HepG2 (cell line): ENCODE measurements at regions not wholly inside any gene's neighbourhood (a gene's known extent, or its start where the extent isn't known, plus 50 kb on each side); places are given as distances from the start of the nearest gene placed in this dataset.

Source experiments
- ATAC-seq: fragments of 200-7000 bp; cut with Tn5 transposase; 3 replicates; pipeline ENCODE4 v1.9.1; 2020; ENCODE audit warnings: mild to moderate bottlenecking, moderate library complexity
- BruUV-seq: library from RNA; stranded (reverse); fragments of 400-500 nt; replicated peaks from 2 replicates; lab custom pipeline; 2021; lab: Mats Ljungman, UMichigan
- CTCF ChIA-PET: fragments of 300-600 bp; formaldehyde crosslinking; extraction: SDS; loops from one replicate; lab custom pipeline; 2021; ENCODE audit warnings: low total read pairs, inconsistent platforms, low intra/inter-chr PET ratio; lab: Yijun Ruan, JAX
- POLR2A ChIA-PET: fragments of 350-600 bp; sonication (Branson Sonifier 250); formaldehyde crosslinking; loops from one replicate; lab custom pipeline; 2020; ENCODE audit warnings: antibody characterized with exemption, inconsistent platforms; lab: Yijun Ruan, JAX
- DNase-seq: peaks from one replicate; pipeline ENCODE4 v3.0.0-alpha.2; 2015; ENCODE audit warnings: low spot score
- FAIRE-seq: peaks from 3 replicates; lab custom pipeline; 2011; peaks lifted over from hg19 to GRCh38; lab: Jason Lieb, UNC
- H2AFZ ChIP-seq: one replicate; pipeline ENCODE4 v1.6.1; 2011; ENCODE audit warnings: low read length, inconsistent platforms
- H3K27ac ChIP-seq: fragments of 300-600 bp; 3 replicates; pipeline ENCODE4 v1.8.0; 2011; ENCODE audit warnings: mixed run types, mild to moderate bottlenecking, mixed read lengths, low read length, inconsistent platforms; ENCODE audit not compliant: insufficient read depth; ENCODE audit errors: extremely low read length
- H3K27me3 ChIP-seq, 2 experiments: fragments of 200-600 bp in 1 of 2; 2 replicates in 1 of 2; 3 replicates in 1 of 2; pipeline versions ENCODE4 v1.6.0 to v1.8.0; 2011; ENCODE audit warnings: low read length in 2 of 2, mild to moderate bottlenecking in 2 of 2, moderate library complexity in 2 of 2, inconsistent platforms in 1 of 2; ENCODE audit not compliant: insufficient read depth in 2 of 2, control insufficient read depth in 1 of 2
- H3K36me3 ChIP-seq, 2 experiments: fragments of 200-600 bp in 1 of 2; replicated peaks in 1 of 2; 2 replicates in 1 of 2; 3 replicates in 1 of 2; pipeline versions ENCODE4 v1.5.1 to v1.8.0; 2011; ENCODE audit warnings: low read length in 2 of 2, inconsistent platforms in 1 of 2; ENCODE audit not compliant: insufficient read depth in 2 of 2, control insufficient read depth in 1 of 2
- H3K4me1 ChIP-seq: 2 replicates; pipeline ENCODE4 v1.5.1; 2012; ENCODE audit warnings: low read length, inconsistent platforms; ENCODE audit not compliant: insufficient read depth
- H3K4me2 ChIP-seq: 2 replicates; pipeline ENCODE4 v1.6.0; 2011; ENCODE audit warnings: low read depth, low read length, inconsistent platforms
- H3K4me3 ChIP-seq, 3 experiments: fragments of 200-600 bp in 1 of 3; sonication (generic), shearing (Covaris generic) in 1 of 3; replicated peaks in 1 of 3; 2 replicates each; pipeline ENCODE4 v1.5.1; 2011 to 2016; ENCODE audit warnings: low read length in 3 of 3, inconsistent platforms in 2 of 3, low read depth in 2 of 3, mild to moderate bottlenecking in 2 of 3, control low read depth in 1 of 3, mixed read lengths in 1 of 3; ENCODE audit not compliant: insufficient read depth in 1 of 3
- H3K79me2 ChIP-seq: one replicate; pipeline ENCODE4 v1.6.1; 2011; ENCODE audit warnings: low read length, inconsistent platforms; ENCODE audit not compliant: insufficient read depth
- H3K9ac ChIP-seq: 2 replicates; pipeline ENCODE4 v1.6.0; 2011; ENCODE audit warnings: mild to moderate bottlenecking, low read depth, low read length, inconsistent platforms; ENCODE audit not compliant: insufficient read depth
- H3K9me3 ChIP-seq: 2 replicates; pipeline ENCODE4 v1.5.1; 2012; ENCODE audit warnings: mild to moderate bottlenecking, low read length
- H4K20me1 ChIP-seq: 2 replicates; pipeline ENCODE4 v1.6.0; 2011; ENCODE audit warnings: inconsistent platforms, mild to moderate bottlenecking, low read length, moderate library complexity; ENCODE audit not compliant: insufficient read depth
- PCBP2 ChIP-seq: fragments of 200-400 bp; formaldehyde crosslinking; optimal IDR thresholded peaks from 2 replicates; pipeline ENCODE3; 2018; ENCODE audit warnings: low read length, low read depth; ENCODE audit not compliant: poor library complexity, severe bottlenecking
- TFAP4 ChIP-seq: sonication (generic); IDR thresholded peaks from 2 replicates; pipeline ENCODE4 v1.6.1; 2016; ENCODE audit warnings: low read depth, borderline replicate concordance
- ZNF318 ChIP-seq: sonication (generic); formaldehyde crosslinking; IDR thresholded peaks from 2 replicates; pipeline ENCODE4 v1.4.0; 2020; ENCODE audit warnings: mild to moderate bottlenecking, missing genetic modification reagents
- ZUFSP ChIP-seq: sonication (generic); formaldehyde crosslinking; IDR thresholded peaks from 2 replicates; pipeline ENCODE4 v1.9.0; 2021; ENCODE audit warnings: missing genetic modification reagents, mild to moderate bottlenecking, borderline replicate concordance
- WGBS: methylation state at CpG from one replicate; pipeline ENCODE4 v1.1.6; 2017; ENCODE audit warnings: low lambda C conversion rate; 5-methylcytosine and 5-hydroxymethylcytosine counted together
- in situ Hi-C: cut with HindIII; loops from 2 replicates; pipeline ENCODE4 v1.10.0; 2017; ENCODE audit warnings: low pct_unique_long_range_greater_than_20kb; ENCODE audit not compliant: extremely low pct_ligation_motif_present
- intact Hi-C: fragments of 100-400 bp; cut with micrococcal nuclease; formaldehyde crosslinking; loops from one replicate; pipeline ENCODE4 v1.10.0; 2022; ENCODE audit not compliant: unreplicated experiment

DNA sequence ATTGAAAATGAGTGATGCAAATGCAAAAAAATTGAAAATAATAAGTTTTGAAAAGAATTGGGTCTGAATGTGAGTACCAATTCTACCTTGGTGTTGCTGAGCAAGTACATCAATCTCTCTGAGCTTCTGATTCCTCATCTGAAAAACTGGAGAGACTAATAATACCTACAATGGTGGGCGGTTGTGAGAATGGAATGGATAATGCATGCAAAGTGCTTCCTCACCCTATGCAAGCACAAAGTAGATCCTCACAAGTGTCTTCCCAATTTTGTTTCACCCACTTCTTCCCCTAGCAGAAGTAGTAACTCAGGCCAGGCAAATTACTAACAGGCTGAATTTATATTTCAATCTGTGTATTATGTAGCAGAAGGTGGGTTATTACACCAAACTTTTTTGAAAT lies 191.7 kb upstream of the PIK3C3 start (continued):
- TF ChIP-seq ZNF318 (CRISPR knock-in tag), result no peak
- TF ChIP-seq, all 625 proteins: peak for 0

DNA sequence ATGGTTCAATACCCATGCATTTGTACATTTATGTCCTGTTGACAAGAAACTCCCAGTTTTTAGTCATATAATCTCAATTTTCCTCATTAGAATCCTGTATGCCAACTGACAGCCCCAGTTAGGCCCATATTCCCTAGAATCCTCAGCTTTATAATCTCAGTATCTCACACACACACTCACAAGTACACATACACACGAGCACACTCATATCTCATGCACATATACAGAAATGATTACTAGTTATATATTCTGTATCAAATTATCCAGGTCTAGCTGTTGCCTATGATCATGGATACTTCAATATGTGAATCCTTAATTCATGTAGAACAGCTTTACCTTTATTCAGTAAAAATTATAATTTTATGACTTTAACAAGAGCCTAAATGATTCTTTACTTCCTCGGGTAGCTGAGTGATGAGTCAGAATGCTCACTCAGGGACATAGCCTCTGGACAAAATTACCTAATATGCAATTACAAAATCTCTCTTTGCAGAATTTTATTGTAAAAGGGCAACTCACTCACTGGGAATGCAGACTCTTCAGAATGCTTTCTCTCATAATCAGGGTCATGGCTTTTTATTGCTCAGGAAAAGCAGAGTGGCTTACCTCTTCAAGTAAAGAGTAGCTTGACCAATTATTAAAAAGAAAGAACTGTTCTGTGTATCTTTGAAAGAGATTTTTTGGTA lies 193.6 kb upstream of the PIK3C3 start:
- ChIA-PET CTCF (no interaction called here), POLR2A (no interaction called here)
- FAIRE-seq (no peak), DNase-seq (no peak), ATAC-seq (no peak)
- Histone ChIP-seq H2AFZ (no peak overlapping the region), H3K79me2 (no peaks in the 10 kb centered on the region), H3K4me2 (no peak overlapping the region), H3K36me3 (no peaks in the 10 kb centered on the region), H3K27ac (no peak overlapping the region), H3K9me3 (no peaks in the 10 kb centered on the region), H3K4me3 (no peak overlapping the region), H4K20me1 (no peaks in the 10 kb centered on the region), H3K27me3 (no peaks in the 10 kb centered on the region), H3K4me1 (no peaks in the 10 kb centered on the region), H3K9ac (no peak overlapping the region)
- intact Hi-C loops, result no loop called here
- in situ Hi-C loops, result loop anchor here (10.0 kb wide), 1 partner anchor 143 kb away; no protein-coding TSS in a partner anchor
- BruUV-seq, result no TSS peak
- WGBS, result 4% methylated on average over 2 of the region's 2 CpGs
- TF ChIP-seq ZUFSP (no peak), PCBP2 (no peak), TFAP4 (no peak)
